ENCODE measurements at regions not wholly inside any gene's neighbourhood (a gene's known extent, or its start where the extent isn't known, plus 50 kb on each side); places are given as distances from the start of the nearest gene placed in this dataset.

GRCh38 chr3:18283680-18284079 lies 141.5 kb downstream of the SATB1 start:
- H3K4me3 ChIP-seq, result no peak overlapping the region
- H3F3A ChIP-seq (ENCODE audit: insufficient read depth), result no peaks in the 10 kb centered on the region
- H3K79me2 ChIP-seq (ENCODE audit: insufficient read depth), result no peaks in the 10 kb centered on the region
- H2AFZ ChIP-seq, result no peak overlapping the region
- H3K27me3 ChIP-seq (replicated peaks; ENCODE audit: insufficient read depth), result no peaks in the 10 kb centered on the region
- WGBS, 2 experiments (ENCODE audit: low coverage in 1 of 2, low lambda C conversion rate in 2 of 2, missing lambda C conversion rate in 2 of 2), result 8 to 10% methylated on average over 2 of the region's 2 CpGs
- H4K20me1 ChIP-seq (ENCODE audit: insufficient read depth), result no peaks in the 10 kb centered on the region
- no peak overlapping the region for H3K4me2 ChIP-seq (ENCODE audit: unreplicated experiment)
- in situ Hi-C loops (cut with MboI), result no loop called here
- H3K9me3 ChIP-seq (ENCODE audit: low read depth), result no peaks in the 10 kb centered on the region
- no peak for TF ChIP-seq EZH2 (IDR thresholded peaks at IDR 0.05; ENCODE audit: insufficient read depth, poor library complexity, severe bottlenecking)
- TF ChIP-seq EZH2phosphoT487 (IDR thresholded peaks at IDR 0.05; ENCODE audit: insufficient read depth, low read depth), result no peak
- H3K27ac ChIP-seq, result no peak overlapping the region
- no peaks in the 10 kb centered on the region for H3K9me2 ChIP-seq (ENCODE audit: insufficient read depth)
- no peaks in the 10 kb centered on the region for H3K36me3 ChIP-seq (ENCODE audit: low read depth)
- no peak overlapping the region for H3K9ac ChIP-seq
- 0 out of 2 replicates have a peak, but pooled peaks cover 3% of the 10 kb centered on the region for H3K4me1 ChIP-seq (ENCODE audit: insufficient read depth)
- no peak for DNase-seq

- no peaks in the 10 kb centered on the region for H3K36me3 ChIP-seq (ENCODE audit: low read depth)
- H3K9me2 ChIP-seq (ENCODE audit: insufficient read depth), result no peaks in the 10 kb centered on the region
- H3K79me2 ChIP-seq (ENCODE audit: insufficient read depth), result no peaks in the 10 kb centered on the region
- WGBS, 2 experiments (ENCODE audit: low coverage in 1 of 2, low lambda C conversion rate in 2 of 2, missing lambda C conversion rate in 2 of 2), result 4 to 8% methylated on average over 2 of the region's 2 CpGs
- DNase-seq, result no peak
- H3K9ac ChIP-seq, result no peak overlapping the region
- no peaks in the 10 kb centered on the region for H3K27me3 ChIP-seq (replicated peaks; ENCODE audit: insufficient read depth)
- H3K4me2 ChIP-seq (ENCODE audit: unreplicated experiment), result no peak overlapping the region
- no peak overlapping the region for H3K27ac ChIP-seq
- in situ Hi-C loops (cut with MboI), result no loop called here
- H4K20me1 ChIP-seq (ENCODE audit: insufficient read depth), result no peaks in the 10 kb centered on the region
- H3K4me1 ChIP-seq (ENCODE audit: insufficient read depth), result 0 out of 2 replicates have a peak, but pooled peaks cover 3% of the 10 kb centered on the region
- H2AFZ ChIP-seq, result no peak overlapping the region
- no peaks in the 10 kb centered on the region for H3K9me3 ChIP-seq (ENCODE audit: low read depth)
- H3K4me3 ChIP-seq, result no peak overlapping the region
- H3F3A ChIP-seq (ENCODE audit: insufficient read depth), result no peaks in the 10 kb centered on the region
- TF ChIP-seq EZH2phosphoT487 (IDR thresholded peaks at IDR 0.05; ENCODE audit: insufficient read depth, low read depth) (no peak), EZH2 (IDR thresholded peaks at IDR 0.05; ENCODE audit: insufficient read depth, poor library complexity, severe bottlenecking) (no peak)
These were observed 142.6 kb downstream of the SATB1 start for GRCh38 chr3:18282507-18282906.

- WGBS, 2 experiments (ENCODE audit: low coverage in 1 of 2, low lambda C conversion rate in 2 of 2, missing lambda C conversion rate in 2 of 2), result 37 to 45% methylated on average over 3 of the region's 3 CpGs
- H3K9ac ChIP-seq, result no peak overlapping the region
These were observed 145.9 kb downstream of the SATB1 start for GRCh38 chr3:18279226-18279737.

GRCh38 chr3:18264853-18265252 lies 160.3 kb downstream of the SATB1 start:
- Histone ChIP-seq H3K9me3 (ENCODE audit: low read depth) (peaks cover 3% of the 10 kb centered on the region), H3K4me1 (ENCODE audit: insufficient read depth) (no peaks in the 10 kb centered on the region), H3K27ac (no peak overlapping the region), H3K9me2 (ENCODE audit: insufficient read depth) (no peaks in the 10 kb centered on the region), H2AFZ (no peak overlapping the region), H3K27me3 (replicated peaks; ENCODE audit: insufficient read depth) (no peaks in the 10 kb centered on the region), H3K4me2 (ENCODE audit: unreplicated experiment) (no peak overlapping the region), H3F3A (ENCODE audit: insufficient read depth) (no peaks in the 10 kb centered on the region), H4K20me1 (ENCODE audit: insufficient read depth) (no peaks in the 10 kb centered on the region), H3K36me3 (ENCODE audit: low read depth) (no peaks in the 10 kb centered on the region), H3K79me2 (ENCODE audit: insufficient read depth) (no peaks in the 10 kb centered on the region), H3K9ac (no peak overlapping the region), H3K4me3 (no peak overlapping the region)
- no peak for DNase-seq
- TF ChIP-seq EZH2phosphoT487 (IDR thresholded peaks at IDR 0.05; ENCODE audit: insufficient read depth, low read depth) (no peak), EZH2 (IDR thresholded peaks at IDR 0.05; ENCODE audit: insufficient read depth, poor library complexity, severe bottlenecking) (no peak)
- in situ Hi-C loops (cut with MboI), result no loop called here
- 16 to 32% methylated on average over 1 of the region's 1 CpG for WGBS, 2 experiments (ENCODE audit: low coverage in 1 of 2, low lambda C conversion rate in 2 of 2, missing lambda C conversion rate in 2 of 2)

More at GRCh38 chr3:18279226-18279737, 145.9 kb downstream of the SATB1 start:
- H3K27me3 ChIP-seq (replicated peaks; ENCODE audit: insufficient read depth), result no peaks in the 10 kb centered on the region
- in situ Hi-C loops (cut with MboI), result no loop called here
- no peak overlapping the region for H3K4me2 ChIP-seq (ENCODE audit: unreplicated experiment)
- H3K9me3 ChIP-seq (ENCODE audit: low read depth), result no peaks in the 10 kb centered on the region
- H3F3A ChIP-seq (ENCODE audit: insufficient read depth), result no peaks in the 10 kb centered on the region
- TF ChIP-seq EZH2phosphoT487 (IDR thresholded peaks at IDR 0.05; ENCODE audit: insufficient read depth, low read depth), result no peak
- H2AFZ ChIP-seq, result no peak overlapping the region
- no peaks in the 10 kb centered on the region for H4K20me1 ChIP-seq (ENCODE audit: insufficient read depth)
- no peaks in the 10 kb centered on the region for H3K36me3 ChIP-seq (ENCODE audit: low read depth)
- H3K4me3 ChIP-seq, result no peak overlapping the region
- H3K9me2 ChIP-seq (ENCODE audit: insufficient read depth), result no peaks in the 10 kb centered on the region
- no peak overlapping the region for H3K27ac ChIP-seq
- no peak for DNase-seq
- no peaks in the 10 kb centered on the region for H3K79me2 ChIP-seq (ENCODE audit: insufficient read depth)
- H3K4me1 ChIP-seq (ENCODE audit: insufficient read depth), result 0 out of 2 replicates have a peak, but pooled peaks cover 3% of the 10 kb centered on the region

- no peak for TF ChIP-seq EZH2phosphoT487 (IDR thresholded peaks at IDR 0.05; ENCODE audit: insufficient read depth, low read depth)
- no peak for TF ChIP-seq EZH2 (IDR thresholded peaks at IDR 0.05; ENCODE audit: insufficient read depth, poor library complexity, severe bottlenecking)
- no peak for DNase-seq
- Histone ChIP-seq H3K4me1 (ENCODE audit: insufficient read depth) (no peaks in the 10 kb centered on the region), H3K27me3 (replicated peaks; ENCODE audit: insufficient read depth) (no peaks in the 10 kb centered on the region), H3K36me3 (ENCODE audit: low read depth) (no peaks in the 10 kb centered on the region), H3K79me2 (ENCODE audit: insufficient read depth) (no peaks in the 10 kb centered on the region), H3K4me2 (ENCODE audit: unreplicated experiment) (no peak overlapping the region), H3K9ac (no peak overlapping the region), H3K4me3 (no peak overlapping the region), H2AFZ (no peak overlapping the region), H3K27ac (no peak overlapping the region), H4K20me1 (ENCODE audit: insufficient read depth) (no peaks in the 10 kb centered on the region), H3K9me2 (ENCODE audit: insufficient read depth) (no peaks in the 10 kb centered on the region), H3K9me3 (ENCODE audit: low read depth) (peaks cover 3% of the 10 kb centered on the region), H3F3A (ENCODE audit: insufficient read depth) (no peaks in the 10 kb centered on the region)
- in situ Hi-C loops (cut with MboI), result no loop called here
- WGBS, 2 experiments (ENCODE audit: low coverage in 1 of 2, low lambda C conversion rate in 2 of 2, missing lambda C conversion rate in 2 of 2), result 23 to 25% methylated on average over 2 of the region's 2 CpGs
These were observed 160.8 kb downstream of the SATB1 start for GRCh38 chr3:18264361-18264760.
